Colonic mucosa (tissue), 4 donors: ENCODE measurements at regions not wholly inside any gene's neighbourhood (a gene's known extent, or its start where the extent isn't known, plus 50 kb on each side); places are given as distances from the start of the nearest gene placed in this dataset.
"Not testable (repeated sequence)": the region's sequence is repeated elsewhere in the genome, so short reads cannot be mapped to it uniquely, and the experiment has no call there.

Experiments
- DNase-seq: peaks from one replicate; pipeline ENCODE4 v3.0.0-alpha.2; 2020
- H3K27ac ChIP-seq: fragments of 200-600 bp; one replicate; pipeline ENCODE4 v1.8.0; 2021
- H3K27me3 ChIP-seq: fragments of 200-600 bp; one replicate; pipeline ENCODE4 v1.8.0; 2021
- H3K36me3 ChIP-seq: fragments of 200-600 bp; one replicate; pipeline ENCODE4 v1.8.0; 2021
- H3K4me1 ChIP-seq: fragments of 200-600 bp; one replicate; pipeline ENCODE4 v1.8.0; 2021; ENCODE audit warnings: mild to moderate bottlenecking
- H3K4me3 ChIP-seq: fragments of 200-600 bp; one replicate; pipeline ENCODE4 v1.8.0; 2021
- H3K9ac ChIP-seq, 2 donors: one replicate each; pipeline ENCODE4 v1.7.0; 2013; ENCODE audit warnings: control low read depth in 2 of 2, low read depth in 2 of 2, low read length in 2 of 2
- H3K9me3 ChIP-seq: fragments of 200-600 bp; one replicate; pipeline ENCODE4 v1.8.0; 2021
- CTCF ChIP-seq: fragments of 200-600 bp; IDR thresholded peaks from one replicate; pipeline ENCODE4 v1.8.0; 2022; ENCODE audit warnings: antibody characterized with exemption, mild to moderate bottlenecking
- intact Hi-C: fragments of 100-400 bp; cut with DNase I; formaldehyde crosslinking; loops from one replicate; pipeline ENCODE4 v1.14.1; 2022
- donor health status: healthy.
- donor health status: DM: no; HTN: no; CAD: no.
- donor health status: DM: no; HTN: no; CAD: no.

GRCh38 chr12:22122359-22122758 is 76.3 kb downstream of the CMAS start:
- no peak for TF ChIP-seq CTCF
- Histone ChIP-seq H3K9me3 (no peaks in the 10 kb centered on the region), H3K27me3 (no peaks in the 10 kb centered on the region), H3K4me1 (no peaks in the 10 kb centered on the region), H3K36me3 (no peaks in the 10 kb centered on the region), H3K4me3 (no peak overlapping the region), H3K9ac (no peak overlapping the region), H3K27ac (no peak overlapping the region)
- intact Hi-C loops: no loop called here
- DNase-seq: no peak

- no peaks in the 10 kb centered on the region for H3K4me1 ChIP-seq
- intact Hi-C loops: no loop called here
- H3K9ac ChIP-seq: no peak overlapping the region
- H3K4me3 ChIP-seq: no peak overlapping the region
- no peaks in the 10 kb centered on the region for H3K36me3 ChIP-seq
- DNase-seq: no peak
- no peak overlapping the region for H3K27ac ChIP-seq
- TF ChIP-seq CTCF: no peak
- no peaks in the 10 kb centered on the region for H3K27me3 ChIP-seq
- H3K9me3 ChIP-seq: no peaks in the 10 kb centered on the region
Observed at GRCh38 chr12:22124987-22125386, 79.0 kb downstream of the CMAS start.

- H3K4me3 ChIP-seq, H3K9ac ChIP-seq, H3K9me3 ChIP-seq, H3K27ac ChIP-seq, H3K4me1 ChIP-seq, intact Hi-C loops, DNase-seq, H3K36me3 ChIP-seq, H3K27me3 ChIP-seq: not testable (repeated sequence)
Observed at GRCh38 chr12:22126101-22126500, 80.1 kb downstream of the CMAS start.

- Histone ChIP-seq H3K4me1 (no peaks in the 10 kb centered on the region), H3K36me3 (no peaks in the 10 kb centered on the region), H3K27me3 (no peaks in the 10 kb centered on the region), H3K9me3 (no peaks in the 10 kb centered on the region), H3K27ac (no peak overlapping the region), H3K4me3 (no peak overlapping the region), H3K9ac (no peak overlapping the region)
- intact Hi-C loops: no loop called here
- no peak for DNase-seq
- no peak for TF ChIP-seq CTCF
Observed at GRCh38 chr12:22126758-22127157, 80.7 kb downstream of the CMAS start.

GRCh38 chr12:22130671-22131070 is 84.7 kb downstream of the CMAS start:
- intact Hi-C loops: no loop called here
- H3K9ac ChIP-seq: no peak overlapping the region
- H3K9me3 ChIP-seq: no peaks in the 10 kb centered on the region
- no peaks in the 10 kb centered on the region for H3K36me3 ChIP-seq
- no peak for TF ChIP-seq CTCF
- no peak overlapping the region for H3K4me3 ChIP-seq
- no peak for DNase-seq
- no peaks in the 10 kb centered on the region for H3K4me1 ChIP-seq
- H3K27ac ChIP-seq: no peak overlapping the region
- H3K27me3 ChIP-seq: no peaks in the 10 kb centered on the region

- H3K4me1 ChIP-seq, DNase-seq, H3K36me3 ChIP-seq, H3K4me3 ChIP-seq, H3K9me3 ChIP-seq, intact Hi-C loops, H3K9ac ChIP-seq, H3K27me3 ChIP-seq, H3K27ac ChIP-seq: not testable (repeated sequence)
Observed at GRCh38 chr12:22136604-22137117, 90.6 kb downstream of the CMAS start.
